Smooth muscle cell (in vitro differentiated cells): ENCODE measurements at regions not wholly inside any gene's neighbourhood (a gene's known extent, or its start where the extent isn't known, plus 50 kb on each side); places are given as distances from the start of the nearest gene placed in this dataset.

Experiments used
- DNase-seq: peaks from one replicate; lab custom pipeline; 2025; ENCODE audit not compliant: unreplicated experiment; lab: John Stamatoyannopoulos, UW
- H2AFZ ChIP-seq: fragments of 200-600 bp; sonication (generic); 2 replicates; pipeline ENCODE4 v1.6.0; 2016; ENCODE audit warnings: antibody characterized with exemption, low read depth, mild to moderate bottlenecking
- H3F3A ChIP-seq: fragments of 200-600 bp; sonication (generic); 2 replicates; pipeline ENCODE4 v1.6.0; 2017; ENCODE audit warnings: antibody characterized with exemption, low read depth
- H3K27ac ChIP-seq: fragments of 200-600 bp; sonication (generic); 2 replicates; pipeline ENCODE4 v1.5.1; 2016; ENCODE audit warnings: low read depth, mild to moderate bottlenecking
- H3K27me3 ChIP-seq: fragments of 200-600 bp; sonication (generic); 2 replicates; pipeline ENCODE4 v1.6.1; 2016; ENCODE audit warnings: low read depth, mild to moderate bottlenecking
- H3K36me3 ChIP-seq: fragments of 200-600 bp; sonication (generic); 2 replicates; pipeline ENCODE4 v1.5.1; 2016; ENCODE audit warnings: low read depth
- H3K4me1 ChIP-seq: fragments of 200-600 bp; sonication (generic); 2 replicates; pipeline ENCODE4 v1.5.1; 2016; ENCODE audit warnings: low read depth
- H3K4me2 ChIP-seq: fragments of 200-600 bp; sonication (generic); 2 replicates; pipeline ENCODE4 v1.6.0; 2016; ENCODE audit warnings: mild to moderate bottlenecking
- H3K4me3 ChIP-seq: fragments of 200-600 bp; sonication (generic); 2 replicates; pipeline ENCODE4 v1.5.1; 2016; ENCODE audit warnings: mild to moderate bottlenecking
- H3K79me2 ChIP-seq: fragments of 200-600 bp; sonication (generic); 2 replicates; pipeline ENCODE4 v1.6.0; 2016; ENCODE audit warnings: low read depth, mild to moderate bottlenecking
- H3K9ac ChIP-seq: fragments of 200-600 bp; sonication (generic); 2 replicates; pipeline ENCODE4 v1.6.0; 2016; ENCODE audit warnings: low read depth
- H3K9me3 ChIP-seq: fragments of 200-600 bp; sonication (generic); replicated peaks from 2 replicates; pipeline ENCODE4 v1.5.1; 2016; ENCODE audit warnings: low read depth
- H4K20me1 ChIP-seq: fragments of 200-600 bp; sonication (generic); 2 replicates; pipeline ENCODE4 v1.6.0; 2016; ENCODE audit warnings: low read depth
- CTCF ChIP-seq: fragments of 200-600 bp; sonication (generic); IDR thresholded peaks from 2 replicates; pipeline ENCODE4 v1.5.1; 2017; ENCODE audit warnings: borderline replicate concordance, mild to moderate bottlenecking, antibody characterized with exemption; ENCODE audit not compliant: insufficient read depth, poor library complexity, severe bottlenecking
- WGBS: methylation state at CpG from one replicate; pipeline ENCODE4 v1.1.7; 2016; ENCODE audit warnings: low lambda C conversion rate; 5-methylcytosine and 5-hydroxymethylcytosine counted together

GRCh38 chr6:134689177-134689576 lies 260.7 kb downstream of the ALDH8A1 start:
- Histone ChIP-seq H3K9ac (no peak overlapping the region), H3F3A (no peaks in the 10 kb centered on the region), H3K27ac (no peak overlapping the region), H2AFZ (no peak overlapping the region), H3K36me3 (no peaks in the 10 kb centered on the region), H3K79me2 (no peaks in the 10 kb centered on the region), H4K20me1 (no peaks in the 10 kb centered on the region), H3K4me1 (no peaks in the 10 kb centered on the region), H3K27me3 (no peaks in the 10 kb centered on the region), H3K4me2 (no peak overlapping the region), H3K9me3 (no peaks in the 10 kb centered on the region), H3K4me3 (no peak overlapping the region)
- no peak for DNase-seq
- WGBS: 38% methylated on average over 4 of the region's 4 CpGs
- no peak for TF ChIP-seq CTCF

GRCh38 chr6:134686071-134686470 lies 263.8 kb downstream of the ALDH8A1 start:
- H3K9me3 ChIP-seq: no peaks in the 10 kb centered on the region
- no peak for DNase-seq
- no peak overlapping the region for H3K9ac ChIP-seq
- no peaks in the 10 kb centered on the region for H3F3A ChIP-seq
- no peak overlapping the region for H3K4me3 ChIP-seq
- WGBS: 67% methylated on average over 6 of the region's 6 CpGs
- no peak for TF ChIP-seq CTCF
- H2AFZ ChIP-seq: no peak overlapping the region
- H3K27me3 ChIP-seq: no peaks in the 10 kb centered on the region
- H3K4me1 ChIP-seq: no peaks in the 10 kb centered on the region
- no peaks in the 10 kb centered on the region for H4K20me1 ChIP-seq
- H3K4me2 ChIP-seq: no peak overlapping the region
- no peaks in the 10 kb centered on the region for H3K79me2 ChIP-seq
- no peaks in the 10 kb centered on the region for H3K36me3 ChIP-seq
- H3K27ac ChIP-seq: no peak overlapping the region

DNA sequence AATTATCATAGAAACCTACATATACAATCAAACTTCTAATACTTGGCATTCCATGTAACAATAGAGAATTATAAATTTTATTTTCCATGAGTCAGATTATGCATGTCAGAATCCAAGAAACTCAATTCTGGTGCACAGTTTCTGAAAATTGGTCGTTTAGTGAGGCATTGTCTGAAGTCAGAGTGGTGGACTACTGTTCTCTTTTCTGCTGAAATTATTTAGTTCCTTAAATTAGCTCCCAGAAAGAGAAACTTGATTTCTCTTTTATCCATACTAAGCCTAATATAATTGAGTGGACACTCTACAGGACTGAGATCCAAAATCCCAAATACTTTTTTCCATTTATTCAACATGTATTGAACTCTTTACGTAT lies 265.5 kb downstream of the ALDH8A1 start:
- no peaks in the 10 kb centered on the region for H3F3A ChIP-seq
- H3K4me1 ChIP-seq: no peaks in the 10 kb centered on the region
- no peak overlapping the region for H3K4me2 ChIP-seq
- no peak for TF ChIP-seq CTCF
- H3K27me3 ChIP-seq: no peaks in the 10 kb centered on the region
- no peaks in the 10 kb centered on the region for H4K20me1 ChIP-seq
- H2AFZ ChIP-seq: no peak overlapping the region
- no peak overlapping the region for H3K4me3 ChIP-seq
- no peak overlapping the region for H3K27ac ChIP-seq
- no peak overlapping the region for H3K9ac ChIP-seq
- H3K36me3 ChIP-seq: no peaks in the 10 kb centered on the region
- no peak for DNase-seq
- no peaks in the 10 kb centered on the region for H3K79me2 ChIP-seq
- 66% methylated on average over 2 of the region's 2 CpGs for WGBS
- H3K9me3 ChIP-seq: no peaks in the 10 kb centered on the region

DNA sequence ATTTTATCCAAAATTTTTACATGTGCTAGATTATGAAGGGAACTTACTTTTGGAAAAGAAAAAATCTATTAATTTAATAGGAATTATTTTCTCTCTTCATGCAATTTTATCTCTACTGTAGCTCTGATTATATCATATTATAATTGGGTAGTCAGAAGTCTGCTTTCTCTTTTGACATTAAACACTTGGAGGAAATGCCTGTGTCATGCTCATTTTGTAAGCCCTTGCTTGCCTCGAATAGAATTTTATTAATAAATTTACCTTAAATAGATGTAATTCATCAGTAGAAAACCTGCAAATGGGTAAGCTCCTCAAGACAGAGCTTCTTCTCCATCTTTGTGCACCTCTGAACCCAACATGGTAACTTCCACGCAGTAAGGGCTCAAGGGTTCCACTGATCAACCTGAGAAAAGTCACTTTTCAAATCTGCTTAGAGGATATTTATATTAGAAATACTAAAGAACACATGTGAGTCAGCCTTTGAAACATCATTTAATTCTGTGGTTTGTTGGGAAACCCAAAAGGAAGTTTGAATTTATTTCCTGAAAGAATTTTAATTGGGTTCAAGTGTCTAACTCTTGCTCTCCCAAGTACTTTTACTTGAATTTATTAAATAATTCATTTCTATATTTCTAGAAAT lies 266.0 kb downstream of the ALDH8A1 start:
- Histone ChIP-seq H3K4me2 (peak overlapping the region; percentile 23), H3K27ac (no peak overlapping the region)

More for the DNA sequence above, 266.0 kb downstream of the ALDH8A1 start:
- no peaks in the 10 kb centered on the region for H3K36me3 ChIP-seq
- H3F3A ChIP-seq: no peaks in the 10 kb centered on the region
- H3K9ac ChIP-seq: no peak overlapping the region
- H3K4me1 ChIP-seq: no peaks in the 10 kb centered on the region
- 86% methylated on average over 2 of the region's 2 CpGs for WGBS
- H4K20me1 ChIP-seq: no peaks in the 10 kb centered on the region
- H3K27me3 ChIP-seq: no peaks in the 10 kb centered on the region
- no peak overlapping the region for H3K4me3 ChIP-seq
- no peak for TF ChIP-seq CTCF
- DNase-seq: no peak
- H2AFZ ChIP-seq: no peak overlapping the region
- no peaks in the 10 kb centered on the region for H3K79me2 ChIP-seq
- no peaks in the 10 kb centered on the region for H3K9me3 ChIP-seq
